ENCODE measurements at regions not wholly inside any gene's neighbourhood (a gene's known extent, or its start where the extent isn't known, plus 50 kb on each side); places are given as distances from the start of the nearest gene placed in this dataset.

- Histone ChIP-seq H3K4me3 (no peak overlapping the region), H3K27me3 (no peaks in the 10 kb centered on the region), H3K36me3 (no peaks in the 10 kb centered on the region), H3K27ac (no peak overlapping the region), H3K4me1 (no peaks in the 10 kb centered on the region), H3K9me3 (no peaks in the 10 kb centered on the region)
- no peak for DNase-seq
- no peak for TF ChIP-seq CTCF (IDR thresholded peaks at IDR 0.05)
- intact Hi-C loops (cut with DNase I) = no loop called here
- ATAC-seq = no peak
Measured at GRCh38 chr10:3950676-3951275, 165.8 kb upstream of the KLF6 start.

- intact Hi-C loops (cut with DNase I) = no loop called here
Measured at GRCh38 chr10:3949711-3950110, 164.7 kb upstream of the KLF6 start.

GRCh38 chr10:3948843-3949242 lies 163.8 kb upstream of the KLF6 start:
- Histone ChIP-seq H3K27me3 (no peaks in the 10 kb centered on the region), H3K36me3 (no peaks in the 10 kb centered on the region), H3K27ac (no peak overlapping the region), H3K9me3 (peaks cover 0 to 3% of the 10 kb centered on the region in 2 donors), H3K4me3 (no peak overlapping the region), H3K4me1 (no peaks in the 10 kb centered on the region)
- DNase-seq = no peak
- intact Hi-C loops (cut with DNase I) = no loop called here
- TF ChIP-seq CTCF (IDR thresholded peaks at IDR 0.05) = no peak
- no peak for ATAC-seq

More at GRCh38 chr10:3949711-3950110, 164.7 kb upstream of the KLF6 start:
- DNase-seq (no peak), ATAC-seq (no peak)
- TF ChIP-seq CTCF (IDR thresholded peaks at IDR 0.05) = no peak
- Histone ChIP-seq H3K9me3 (peaks cover 0 to under 1% of the 10 kb centered on the region in 2 donors), H3K27ac (no peak overlapping the region), H3K4me1 (no peaks in the 10 kb centered on the region), H3K4me3 (no peak overlapping the region), H3K36me3 (no peaks in the 10 kb centered on the region), H3K27me3 (no peaks in the 10 kb centered on the region)

- intact Hi-C loops (cut with DNase I) = no loop called here
- H3K4me3 ChIP-seq = no peak overlapping the region
- H3K27ac ChIP-seq = peak overlapping the region in 1 of 2 donors; percentile 41
- no peaks in the 10 kb centered on the region for H3K27me3 ChIP-seq
- DNase-seq (no peak), ATAC-seq (peak; percentile 12)
- H3K9me3 ChIP-seq = peaks cover 0 to 3% of the 10 kb centered on the region in 2 donors
- no peak for TF ChIP-seq CTCF (IDR thresholded peaks at IDR 0.05)
- H3K4me1 ChIP-seq = no peaks in the 10 kb centered on the region
- H3K36me3 ChIP-seq = no peaks in the 10 kb centered on the region
Measured at GRCh38 chr10:3946234-3947229, 161.5 kb upstream of the KLF6 start.

GRCh38 chr10:3945026-3945425 lies 160.0 kb upstream of the KLF6 start:
- Histone ChIP-seq H3K4me3 (no peak overlapping the region), H3K9me3 (peaks cover 0 to 3% of the 10 kb centered on the region in 2 donors), H3K4me1 (no peaks in the 10 kb centered on the region), H3K27ac (no peak overlapping the region), H3K27me3 (no peaks in the 10 kb centered on the region), H3K36me3 (no peaks in the 10 kb centered on the region)
- ATAC-seq (no peak), DNase-seq (no peak)
- intact Hi-C loops (cut with DNase I) = no loop called here
- no peak for TF ChIP-seq CTCF (IDR thresholded peaks at IDR 0.05)

Measured in left lung (tissue), 4 donors.